Endothelial cell of umbilical vein (primary cell): ENCODE measurements at regions not wholly inside any gene's neighbourhood (a gene's known extent, or its start where the extent isn't known, plus 50 kb on each side); places are given as distances from the start of the nearest gene placed in this dataset.

Experiments
- BruUV-seq: library from RNA; stranded (reverse); fragments of 400-500 nt; replicated peaks from 2 replicates; lab custom pipeline; 2021; lab: Mats Ljungman, UMichigan
- CTCF ChIA-PET: fragments of 300-600, 350-600 bp; sonication (Branson Sonifier 250); formaldehyde crosslinking; loops from one replicate; lab custom pipeline; 2021; ENCODE audit warnings: antibody characterized with exemption, inconsistent platforms; lab: Charles Lee
- POLR2A ChIA-PET: fragments of 300-600, 350-600 bp; sonication (Branson Sonifier 250); formaldehyde crosslinking; loops from one replicate; lab custom pipeline; 2021; ENCODE audit warnings: antibody characterized with exemption, inconsistent platforms; lab: Charles Lee
- DNase-seq: peaks from one replicate; pipeline ENCODE4 v3.0.0-alpha.2; 2011; ENCODE audit warnings: low read depth, low spot score
- FAIRE-seq: peaks from 2 replicates; lab custom pipeline; 2011; peaks lifted over from hg19 to GRCh38; lab: Jason Lieb, UNC
- H2AFZ ChIP-seq: 2 replicates; pipeline ENCODE4 v1.6.0; 2012; ENCODE audit warnings: low read depth, low read length, control low read depth, inconsistent platforms
- H3K27ac ChIP-seq: 2 replicates; pipeline ENCODE4 v1.5.1; 2011; ENCODE audit warnings: low read depth, mild to moderate bottlenecking, control low read depth, low read length, moderate library complexity; ENCODE audit not compliant: insufficient read depth
- H3K27me3 ChIP-seq, 2 experiments: 2 replicates each; pipeline versions ENCODE4 v1.6.0 to v1.6.1; 2011; ENCODE audit warnings: low read length in 2 of 2, mixed read lengths in 1 of 2; ENCODE audit not compliant: control insufficient read depth in 2 of 2, insufficient read depth in 2 of 2
- H3K36me3 ChIP-seq, 2 experiments: 2 replicates in 1 of 2; 3 replicates in 1 of 2; pipeline ENCODE4 v1.5.1; 2011; ENCODE audit warnings: low read length in 2 of 2, mild to moderate bottlenecking in 1 of 2, moderate library complexity in 1 of 2; ENCODE audit not compliant: control insufficient read depth in 2 of 2, insufficient read depth in 2 of 2; ENCODE audit errors: extremely low read depth in 1 of 2
- H3K4me1 ChIP-seq: 3 replicates; pipeline ENCODE4 v1.5.1; 2011; ENCODE audit warnings: mild to moderate bottlenecking, low read length; ENCODE audit not compliant: control insufficient read depth, insufficient read depth; ENCODE audit errors: extremely low read depth
- H3K4me2 ChIP-seq: 2 replicates; pipeline ENCODE4 v1.6.1; 2011; ENCODE audit warnings: low read length, control low read depth, mixed read lengths; ENCODE audit not compliant: insufficient read depth
- H3K4me3 ChIP-seq, 3 experiments: fragments of 200-600 bp in 1 of 3; sonication (generic), shearing (Covaris generic) in 1 of 3; replicated peaks in 1 of 3; 2 replicates each; pipeline ENCODE4 v1.5.1; 2011 to 2016; ENCODE audit warnings: control low read depth in 3 of 3, low read length in 3 of 3, mild to moderate bottlenecking in 2 of 3, inconsistent platforms in 1 of 3, low read depth in 1 of 3, moderate library complexity in 1 of 3; ENCODE audit not compliant: insufficient read depth in 1 of 3
- H3K79me2 ChIP-seq: 2 replicates; pipeline ENCODE4 v1.6.0; 2012; ENCODE audit warnings: low read length, inconsistent platforms; ENCODE audit not compliant: control insufficient read depth, insufficient read depth
- H3K9ac ChIP-seq: replicated peaks from 2 replicates; pipeline ENCODE3; 2011; ENCODE audit warnings: low read length, control low read depth; ENCODE audit not compliant: insufficient read depth; ENCODE audit errors: extremely low read depth
- H3K9me1 ChIP-seq: replicated peaks from 3 replicates; pipeline ENCODE4 v1.6.0; 2011; ENCODE audit warnings: mild to moderate bottlenecking, low read length; ENCODE audit not compliant: control insufficient read depth, insufficient read depth; ENCODE audit errors: extremely low read depth
- H3K9me3 ChIP-seq: replicated peaks from 2 replicates; pipeline ENCODE4 v1.5.1; 2012; ENCODE audit warnings: low read length, inconsistent platforms; ENCODE audit not compliant: control insufficient read depth, insufficient read depth
- H4K20me1 ChIP-seq: replicated peaks from 2 replicates; pipeline ENCODE3; 2011; ENCODE audit warnings: mild to moderate bottlenecking, low read length; ENCODE audit not compliant: control insufficient read depth, insufficient read depth; ENCODE audit errors: extremely low read depth
- EZH2 ChIP-seq: IDR thresholded peaks from 2 replicates; pipeline ENCODE4 v1.6.1; 2012; ENCODE audit warnings: borderline replicate concordance, low read depth, mild to moderate bottlenecking, moderate library complexity, low read length, inconsistent platforms; ENCODE audit not compliant: severe bottlenecking
- FOS ChIP-seq: IDR thresholded peaks from 2 replicates; pipeline ENCODE4 v1.6.1; 2011; ENCODE audit warnings: mild to moderate bottlenecking, low read length, moderate library complexity, borderline replicate concordance; ENCODE audit not compliant: insufficient read depth
- GATA2 ChIP-seq: IDR thresholded peaks from 2 replicates; pipeline ENCODE4 v1.7.0; 2011; ENCODE audit warnings: low read depth, mild to moderate bottlenecking, moderate library complexity, mixed read lengths, low read length; ENCODE audit not compliant: insufficient read length, insufficient read depth
- JUN ChIP-seq: IDR thresholded peaks from 2 replicates; pipeline ENCODE4 v1.6.1; 2011; ENCODE audit warnings: borderline replicate concordance, low read depth; ENCODE audit not compliant: insufficient read length, insufficient read depth
- MYC ChIP-seq: IDR thresholded peaks from one replicate; pipeline ENCODE4 v1.6.1; 2011; ENCODE audit warnings: mild to moderate bottlenecking, low read depth, low read length
- POLR2A ChIP-seq: IDR thresholded peaks from 2 replicates; pipeline ENCODE4 v1.6.1; 2012; ENCODE audit warnings: low read depth, mild to moderate bottlenecking, control low read depth, low read length
- POLR2AphosphoS5 ChIP-seq: IDR thresholded peaks from 2 replicates; pipeline ENCODE4 v1.6.1; 2012; ENCODE audit warnings: low read depth, mild to moderate bottlenecking, control low read depth, low read length, moderate library complexity; ENCODE audit not compliant: insufficient read depth
- dilution Hi-C: fragments of 300-500 bp; cut with MboI; formaldehyde crosslinking; loops from one replicate; pipeline ENCODE4 v1.15.0; 2019; ENCODE audit warnings: low sequenced_read_pairs; ENCODE audit not compliant: extremely low pct_ligation_motif_present
- intact Hi-C: fragments of 100-400 bp; cut with micrococcal nuclease; formaldehyde crosslinking; loops from one replicate; pipeline ENCODE4 v1.10.0; 2022
- TF ChIP-seq, protein P1 (sequence below), 2 donors: IDR thresholded peaks; 1 replicate in 1 of 2; 2 replicates in 1 of 2; pipeline ENCODE4 v1.5.1; 2011; ENCODE audit warnings: low read length in 2 of 2, mild to moderate bottlenecking in 2 of 2, moderate library complexity in 2 of 2, control low read depth in 1 of 2, inconsistent platforms in 1 of 2, low read depth in 1 of 2; ENCODE audit not compliant: insufficient read depth in 1 of 2; ENCODE audit errors: extremely low read depth in 1 of 2
- TF ChIP-seq, protein P2 (sequence below): IDR thresholded peaks from 2 replicates; pipeline ENCODE4 v1.6.1; 2011; ENCODE audit not compliant: insufficient read depth, insufficient read length

DNA sequence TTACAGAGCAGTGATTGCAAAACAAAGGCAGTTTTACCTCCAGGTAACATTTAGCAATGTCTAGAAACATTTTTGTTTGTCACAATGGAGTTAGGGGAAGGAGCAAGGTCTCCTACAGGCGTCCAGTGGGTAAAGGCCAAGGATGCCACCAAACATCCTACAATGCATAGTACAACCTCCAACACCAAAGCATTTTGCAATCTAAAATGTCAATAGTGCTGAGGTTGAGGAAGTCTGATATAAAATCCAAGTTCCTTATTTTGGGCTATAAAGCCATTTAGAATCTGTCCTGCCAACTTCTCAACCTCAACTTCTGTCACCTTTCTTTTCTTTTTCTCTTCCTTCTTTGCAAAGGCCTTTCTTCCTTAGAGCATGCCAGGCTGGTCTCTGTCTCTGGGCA, 111.2 kb downstream of the FASLG start:
- no peaks in the 10 kb centered on the region for H3K27me3 ChIP-seq
- H3K36me3 ChIP-seq = no peaks in the 10 kb centered on the region
- BruUV-seq = no TSS peak
- ChIA-PET POLR2A (no interaction called here), CTCF (no interaction called here)
- no peak overlapping the region for H3K9ac ChIP-seq
- no peak overlapping the region for H2AFZ ChIP-seq
- H3K4me3 ChIP-seq = no peak overlapping the region
- no peaks in the 10 kb centered on the region for H3K9me3 ChIP-seq
- no peak for DNase-seq
- dilution Hi-C loops (no loop called here), intact Hi-C loops (no loop called here)
- no peaks in the 10 kb centered on the region for H3K79me2 ChIP-seq
- H3K27ac ChIP-seq = no peak overlapping the region
- H4K20me1 ChIP-seq = no peaks in the 10 kb centered on the region
- FAIRE-seq = no peak
- no peak overlapping the region for H3K4me2 ChIP-seq
- no peaks in the 10 kb centered on the region for H3K9me1 ChIP-seq
- no peaks in the 10 kb centered on the region for H3K4me1 ChIP-seq
- TF ChIP-seq, protein P1, sequence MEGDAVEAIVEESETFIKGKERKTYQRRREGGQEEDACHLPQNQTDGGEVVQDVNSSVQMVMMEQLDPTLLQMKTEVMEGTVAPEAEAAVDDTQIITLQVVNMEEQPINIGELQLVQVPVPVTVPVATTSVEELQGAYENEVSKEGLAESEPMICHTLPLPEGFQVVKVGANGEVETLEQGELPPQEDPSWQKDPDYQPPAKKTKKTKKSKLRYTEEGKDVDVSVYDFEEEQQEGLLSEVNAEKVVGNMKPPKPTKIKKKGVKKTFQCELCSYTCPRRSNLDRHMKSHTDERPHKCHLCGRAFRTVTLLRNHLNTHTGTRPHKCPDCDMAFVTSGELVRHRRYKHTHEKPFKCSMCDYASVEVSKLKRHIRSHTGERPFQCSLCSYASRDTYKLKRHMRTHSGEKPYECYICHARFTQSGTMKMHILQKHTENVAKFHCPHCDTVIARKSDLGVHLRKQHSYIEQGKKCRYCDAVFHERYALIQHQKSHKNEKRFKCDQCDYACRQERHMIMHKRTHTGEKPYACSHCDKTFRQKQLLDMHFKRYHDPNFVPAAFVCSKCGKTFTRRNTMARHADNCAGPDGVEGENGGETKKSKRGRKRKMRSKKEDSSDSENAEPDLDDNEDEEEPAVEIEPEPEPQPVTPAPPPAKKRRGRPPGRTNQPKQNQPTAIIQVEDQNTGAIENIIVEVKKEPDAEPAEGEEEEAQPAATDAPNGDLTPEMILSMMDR (IDR thresholded peaks at IDR 0.05; ENCODE audit: extremely low read depth in 1 of 2, insufficient read depth in 1 of 2, low read depth in 1 of 2, low read length in 2 of 2) = no peak
- TF ChIP-seq POLR2AphosphoS5 = no peak
- no peak for TF ChIP-seq EZH2
- no peak for TF ChIP-seq POLR2A
- no peak for TF ChIP-seq GATA2
- TF ChIP-seq, protein P2, sequence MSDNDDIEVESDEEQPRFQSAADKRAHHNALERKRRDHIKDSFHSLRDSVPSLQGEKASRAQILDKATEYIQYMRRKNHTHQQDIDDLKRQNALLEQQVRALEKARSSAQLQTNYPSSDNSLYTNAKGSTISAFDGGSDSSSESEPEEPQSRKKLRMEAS = no peak

DNA sequence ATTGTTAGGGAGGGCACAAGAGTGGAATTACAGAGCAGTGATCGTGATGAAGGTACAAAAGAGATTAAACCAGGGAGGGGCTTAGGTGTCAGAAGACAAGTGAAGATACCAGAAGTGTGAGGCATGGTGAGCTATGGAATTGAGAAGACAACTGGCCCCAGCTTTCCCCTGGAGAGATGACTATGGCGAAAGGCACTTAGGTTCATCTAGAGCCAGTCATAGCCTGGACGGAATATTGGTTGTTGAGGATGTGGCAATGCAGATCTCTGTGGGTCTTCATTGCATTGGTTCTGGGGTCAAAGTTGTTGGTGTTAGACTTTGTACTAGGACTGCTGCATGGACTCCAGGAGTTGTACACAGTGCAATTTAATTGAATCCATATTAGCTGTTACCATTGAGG, 115.7 kb downstream of the FASLG start:
- DNase-seq (no peak), FAIRE-seq (no peak)
- Histone ChIP-seq H2AFZ (no peak overlapping the region), H3K79me2 (no peaks in the 10 kb centered on the region), H3K9me3 (no peaks in the 10 kb centered on the region), H3K9me1 (no peaks in the 10 kb centered on the region), H3K9ac (no peak overlapping the region), H3K4me3 (no peak overlapping the region), H3K4me1 (no peaks in the 10 kb centered on the region), H3K27ac (no peak overlapping the region), H3K4me2 (no peak overlapping the region), H3K27me3 (no peaks in the 10 kb centered on the region), H3K36me3 (no peaks in the 10 kb centered on the region), H4K20me1 (no peaks in the 10 kb centered on the region)
- intact Hi-C loops (no loop called here), dilution Hi-C loops (no loop called here)
- POLR2A ChIA-PET = no interaction called here
- TF ChIP-seq POLR2AphosphoS5 = no peak
- no peak for TF ChIP-seq POLR2A
- TF ChIP-seq JUN = no peak
- TF ChIP-seq GATA2 = no peak
- TF ChIP-seq, protein P1 (IDR thresholded peaks at IDR 0.05; ENCODE audit: extremely low read depth in 1 of 2, insufficient read depth in 1 of 2, low read depth in 1 of 2, low read length in 2 of 2) = no peak
- no peak for TF ChIP-seq FOS
- TF ChIP-seq MYC = no peak
- TF ChIP-seq, protein P2 = no peak
- CTCF ChIA-PET = interaction anchor here (1.2 to 1.4 kb wide), 2 partner anchors 9 to 30 kb away, joined by 3 to 4 read pairs; no protein-coding TSS in a partner anchor
- BruUV-seq = no TSS peak
